SK-N-SH (cell line): ENCODE measurements at regions not wholly inside any gene's neighbourhood (a gene's known extent, or its start where the extent isn't known, plus 50 kb on each side); places are given as distances from the start of the nearest gene placed in this dataset.

Experiments used
- CHD2 ChIP-seq: fragments of 150-350 bp; IDR thresholded peaks from 2 replicates; pipeline ENCODE4 v1.6.1; 2018; ENCODE audit warnings: low read length; ENCODE audit not compliant: partially characterized antibody
- EP300 ChIP-seq, 2 experiments: IDR thresholded peaks; 2 replicates each; pipeline versions ENCODE4 v1.4.0 to v1.6.1; 2012; ENCODE audit warnings: borderline replicate concordance in 1 of 2, low read depth in 1 of 2, low read length in 1 of 2
- POLR2AphosphoS5 ChIP-seq: IDR thresholded peaks from 2 replicates; pipeline ENCODE4 v1.6.1; 2012; ENCODE audit warnings: low read depth, low read length
- TF ChIP-seq, protein P1 (sequence below): fragments of 200-600 bp; sonication (generic); IDR thresholded peaks from 2 replicates; pipeline ENCODE4 v1.6.1; 2017; ENCODE audit warnings: antibody characterized with exemption, mild to moderate bottlenecking, moderate library complexity
- TF ChIP-seq, protein P2 (sequence below): IDR thresholded peaks from 2 replicates; pipeline ENCODE4 v1.4.0; 2012; ENCODE audit warnings: low read depth

- TF ChIP-seq, protein P1, sequence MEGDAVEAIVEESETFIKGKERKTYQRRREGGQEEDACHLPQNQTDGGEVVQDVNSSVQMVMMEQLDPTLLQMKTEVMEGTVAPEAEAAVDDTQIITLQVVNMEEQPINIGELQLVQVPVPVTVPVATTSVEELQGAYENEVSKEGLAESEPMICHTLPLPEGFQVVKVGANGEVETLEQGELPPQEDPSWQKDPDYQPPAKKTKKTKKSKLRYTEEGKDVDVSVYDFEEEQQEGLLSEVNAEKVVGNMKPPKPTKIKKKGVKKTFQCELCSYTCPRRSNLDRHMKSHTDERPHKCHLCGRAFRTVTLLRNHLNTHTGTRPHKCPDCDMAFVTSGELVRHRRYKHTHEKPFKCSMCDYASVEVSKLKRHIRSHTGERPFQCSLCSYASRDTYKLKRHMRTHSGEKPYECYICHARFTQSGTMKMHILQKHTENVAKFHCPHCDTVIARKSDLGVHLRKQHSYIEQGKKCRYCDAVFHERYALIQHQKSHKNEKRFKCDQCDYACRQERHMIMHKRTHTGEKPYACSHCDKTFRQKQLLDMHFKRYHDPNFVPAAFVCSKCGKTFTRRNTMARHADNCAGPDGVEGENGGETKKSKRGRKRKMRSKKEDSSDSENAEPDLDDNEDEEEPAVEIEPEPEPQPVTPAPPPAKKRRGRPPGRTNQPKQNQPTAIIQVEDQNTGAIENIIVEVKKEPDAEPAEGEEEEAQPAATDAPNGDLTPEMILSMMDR, result no peak
- TF ChIP-seq CHD2, result no peak
- TF ChIP-seq, protein P2, sequence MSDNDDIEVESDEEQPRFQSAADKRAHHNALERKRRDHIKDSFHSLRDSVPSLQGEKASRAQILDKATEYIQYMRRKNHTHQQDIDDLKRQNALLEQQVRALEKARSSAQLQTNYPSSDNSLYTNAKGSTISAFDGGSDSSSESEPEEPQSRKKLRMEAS, result no peak
- TF ChIP-seq EP300 (IDR thresholded peaks at IDR 0.05; ENCODE audit: borderline replicate concordance in 1 of 2, low read depth in 1 of 2, low read length in 1 of 2), result no peak
- TF ChIP-seq POLR2AphosphoS5, result no peak
Observed at GRCh38 chr6:49329186-49329585, 133.9 kb downstream of the MMUT start.
